NCI-H2227 treated with DMSO at 0.1 percent for 48 hours (cell line): ENCODE measurements at regions not wholly inside any gene's neighbourhood (a gene's known extent, or its start where the extent isn't known, plus 50 kb on each side); places are given as distances from the start of the nearest gene placed in this dataset.

Experiments used
- DNase-seq: peaks from one replicate; lab custom pipeline; 2025; lab: John Stamatoyannopoulos, UW

GRCh38 chr3:30356866-30357753 lies 249.3 kb upstream of the TGFBR2 start:
- DNase-seq, result no peak

GRCh38 chr3:30357897-30358296 lies 248.5 kb upstream of the TGFBR2 start:
- no peak for DNase-seq

DNA sequence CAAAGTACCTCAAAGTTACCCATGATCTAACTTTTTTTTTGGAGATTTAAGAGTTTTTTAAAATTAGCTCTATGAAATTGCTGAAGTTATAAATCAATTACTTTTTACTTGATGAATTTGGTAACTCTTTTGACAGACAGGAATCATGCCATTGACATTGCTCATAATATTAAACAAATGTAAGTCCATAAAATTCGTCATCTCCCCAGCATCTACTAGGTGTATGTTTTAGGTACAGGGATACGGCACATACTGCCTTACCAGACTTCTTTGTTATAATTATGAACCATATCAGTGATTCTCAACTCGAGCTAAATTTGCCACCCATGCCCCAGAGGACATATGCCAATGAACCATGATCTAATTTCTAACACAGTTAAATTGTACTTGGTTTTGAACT lies 247.5 kb upstream of the TGFBR2 start:
- no peak for DNase-seq

GRCh38 chr3:30368978-30369377 lies 237.4 kb upstream of the TGFBR2 start:
- DNase-seq, result no peak

DNA sequence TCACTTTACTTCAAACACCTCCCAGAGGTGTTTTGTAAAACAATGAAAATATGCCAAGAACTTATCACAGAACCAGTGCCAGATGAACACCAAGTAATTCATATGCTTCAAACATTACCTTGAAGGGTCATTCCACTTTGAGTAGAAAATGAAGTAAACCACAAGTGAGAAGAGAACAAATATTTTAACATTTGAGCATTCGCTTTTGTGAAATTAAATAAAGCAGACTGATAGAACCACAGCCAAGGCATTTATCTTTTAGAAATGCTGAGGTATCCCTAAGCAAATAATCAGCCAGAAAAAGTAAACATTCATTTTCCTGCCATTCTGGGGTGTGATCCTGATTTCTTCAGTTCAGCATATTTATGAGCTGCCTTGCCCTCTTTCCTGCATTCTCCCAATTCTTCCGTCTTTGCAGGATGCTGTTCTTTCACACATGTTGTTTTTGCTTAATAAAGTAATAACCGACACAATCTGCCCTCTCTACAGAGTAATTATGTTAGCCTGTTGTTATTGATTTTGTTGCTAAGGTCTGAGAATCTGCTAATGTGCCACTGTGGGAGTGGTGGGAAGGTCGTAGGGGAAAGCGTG lies 235.6 kb upstream of the TGFBR2 start:
- no peak for DNase-seq

DNA sequence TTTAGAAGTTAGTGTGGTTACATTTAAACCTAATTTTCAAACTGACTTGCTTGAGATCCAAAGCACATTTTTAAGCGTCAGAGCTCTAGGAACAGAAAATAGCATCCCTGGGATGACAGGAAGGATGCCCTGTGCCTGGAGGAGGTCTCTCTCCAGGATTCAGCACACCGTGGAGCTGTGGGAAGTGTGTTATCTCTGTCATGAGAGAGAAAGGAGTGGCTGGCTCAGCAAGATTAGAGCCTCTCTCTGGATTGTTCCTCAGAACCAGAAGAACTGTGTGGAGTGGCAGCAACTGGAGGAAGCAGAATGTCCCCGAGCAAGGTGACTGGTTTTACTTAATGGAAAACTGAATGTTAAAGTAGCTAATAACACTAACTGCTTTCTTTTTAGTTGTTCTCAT lies 233.6 kb upstream of the TGFBR2 start:
- no peak for DNase-seq

GRCh38 chr3:30384546-30385072 lies 221.8 kb upstream of the TGFBR2 start:
- no peak for DNase-seq

DNA sequence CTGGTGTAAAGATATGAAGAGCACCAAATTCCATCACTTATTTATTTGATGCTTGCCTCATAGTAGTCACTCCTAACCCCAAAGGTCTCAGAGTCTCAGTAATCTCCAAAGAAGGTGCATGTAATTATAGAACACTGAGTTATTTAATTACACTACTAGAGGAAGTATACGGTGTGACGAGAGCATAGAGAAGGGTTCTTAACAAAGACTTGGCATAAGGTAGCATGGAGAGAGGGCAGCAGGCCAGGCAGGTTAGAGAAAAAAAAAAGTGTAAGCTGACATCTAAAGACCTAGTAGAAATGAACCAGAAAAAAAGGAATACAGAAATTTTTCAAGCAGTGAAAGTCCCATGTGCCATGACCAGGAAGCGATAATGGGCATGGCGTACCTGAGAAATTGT lies 213.3 kb upstream of the TGFBR2 start:
- no peak for DNase-seq

DNA sequence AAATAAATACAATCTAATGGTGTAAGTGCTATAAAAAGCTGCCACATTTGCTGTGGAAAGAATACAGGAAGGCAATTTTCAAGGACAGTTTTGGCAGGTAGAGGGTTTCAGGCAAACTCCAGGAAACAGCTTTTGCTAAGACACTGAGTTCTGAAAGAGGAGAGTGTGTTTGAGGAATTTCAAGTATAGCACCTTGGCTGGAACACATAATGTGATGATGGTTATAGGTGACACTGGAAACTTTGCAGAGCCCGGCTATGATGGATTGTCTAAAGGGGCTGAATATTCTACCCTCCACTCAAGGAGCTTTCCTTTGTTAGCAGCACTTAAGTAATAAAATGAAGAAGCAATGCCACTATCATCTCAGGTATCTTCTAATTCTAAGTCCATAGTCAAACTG lies 209.4 kb upstream of the TGFBR2 start:
- DNase-seq, result no peak

GRCh38 chr3:30399394-30400181 lies 206.8 kb upstream of the TGFBR2 start:
- no peak for DNase-seq

GRCh38 chr3:30400926-30401325 lies 205.5 kb upstream of the TGFBR2 start:
- no peak for DNase-seq

DNA sequence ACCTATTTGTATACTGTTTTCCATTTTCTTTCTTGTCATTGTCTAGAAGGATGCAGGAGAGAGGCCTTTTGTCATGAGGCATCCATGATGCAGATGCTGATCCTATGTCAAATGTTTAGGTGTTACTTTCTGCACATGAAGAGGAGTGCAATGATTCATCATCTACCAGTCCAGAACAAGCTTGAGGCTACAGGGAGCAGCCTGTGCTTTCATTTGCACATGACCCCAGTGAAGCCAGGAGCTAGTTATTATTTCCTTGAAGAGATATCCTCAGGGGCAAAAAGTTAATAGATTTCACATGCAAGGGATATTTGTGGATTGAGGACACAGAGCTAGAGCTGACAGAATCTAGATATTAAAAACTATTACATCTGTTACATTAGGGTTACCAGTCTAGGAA lies 204.4 kb upstream of the TGFBR2 start:
- DNase-seq, result no peak

- DNase-seq, result no peak
Measured at GRCh38 chr3:30407651-30408050, 198.8 kb upstream of the TGFBR2 start.

GRCh38 chr3:30408105-30408557 lies 198.3 kb upstream of the TGFBR2 start:
- DNase-seq, result no peak

DNA sequence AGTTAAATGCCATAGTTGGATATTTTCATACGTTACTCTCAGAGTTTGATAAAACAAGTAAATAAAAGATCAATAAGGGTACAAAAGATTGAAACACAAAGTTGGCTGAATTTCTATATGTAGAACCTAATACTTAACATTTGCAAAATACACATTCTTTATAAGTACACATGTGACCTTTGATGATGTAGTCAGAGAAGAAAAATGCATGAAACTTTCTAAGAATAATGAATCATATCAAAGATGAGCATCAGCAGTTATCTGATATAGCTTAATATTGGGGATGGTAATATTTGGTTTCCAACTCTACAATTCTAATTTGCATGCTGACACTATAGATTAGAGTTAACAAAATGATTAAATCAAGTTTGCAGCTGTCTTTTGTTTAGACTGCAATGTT lies 188.0 kb upstream of the TGFBR2 start:
- no peak for DNase-seq

GRCh38 chr3:30421266-30421665 lies 185.1 kb upstream of the TGFBR2 start:
- DNase-seq, result no peak

DNA sequence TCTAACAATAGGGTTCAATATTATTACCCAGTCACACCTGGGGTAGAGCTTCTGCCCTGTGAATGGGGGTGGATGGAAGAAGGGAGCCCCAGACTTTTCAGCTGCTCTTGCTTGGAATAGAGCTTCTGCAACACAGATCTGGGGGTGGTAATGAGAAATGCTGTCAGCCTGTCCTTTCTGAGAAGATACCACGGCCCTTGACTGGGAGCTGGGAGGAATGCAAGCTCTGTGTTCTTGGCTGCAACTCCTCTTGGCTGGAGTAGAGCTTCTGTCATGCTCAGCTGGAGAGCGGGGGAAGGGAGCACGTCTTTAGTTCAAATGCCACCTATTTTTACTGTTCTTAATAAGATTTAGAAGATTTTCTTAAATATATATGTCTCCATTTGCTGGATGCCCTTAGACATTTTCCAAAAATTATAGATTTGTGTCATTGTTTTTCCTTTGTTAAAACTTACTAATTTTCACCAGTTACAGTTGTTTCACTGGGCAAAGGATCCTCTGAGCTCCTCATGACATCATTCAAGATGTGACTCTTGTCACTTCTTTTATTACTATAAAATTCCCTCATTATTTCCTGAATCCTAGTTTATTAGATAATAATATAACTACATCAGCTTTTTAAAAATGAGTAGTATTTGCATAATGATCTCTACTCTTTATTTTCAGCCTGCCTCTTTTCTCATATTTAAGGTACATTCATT lies 180.0 kb upstream of the TGFBR2 start:
- no peak for DNase-seq

GRCh38 chr3:30428251-30428650 lies 178.2 kb upstream of the TGFBR2 start:
- DNase-seq, result no peak

- no peak for DNase-seq
Measured at GRCh38 chr3:30435861-30436331, 170.5 kb upstream of the TGFBR2 start.

DNA sequence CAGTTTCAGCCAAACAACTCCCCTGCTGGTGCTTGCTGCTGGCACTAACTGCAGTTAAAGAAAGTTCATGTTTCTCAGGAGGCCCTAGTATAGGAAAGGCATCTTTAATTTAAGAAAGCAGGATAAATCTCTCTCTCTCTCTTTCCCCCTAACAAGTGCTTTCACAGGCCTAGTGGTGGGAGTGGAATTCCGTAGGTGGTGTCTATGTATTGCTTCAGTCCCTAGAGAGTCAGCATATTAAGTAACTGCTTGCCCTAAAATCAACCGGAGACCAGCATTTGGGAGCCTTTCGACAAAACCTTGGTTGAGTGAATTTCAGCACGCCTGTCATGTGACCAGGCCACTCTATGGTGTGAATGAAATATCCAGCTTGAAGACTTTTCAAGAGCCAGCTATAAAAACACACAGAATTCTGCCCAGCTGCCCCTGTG lies 169.2 kb upstream of the TGFBR2 start:
- DNase-seq, result no peak

- DNase-seq, result no peak
Measured at GRCh38 chr3:30438126-30438525, 168.3 kb upstream of the TGFBR2 start.
